H1 (cell line): ENCODE measurements at regions not wholly inside any gene's neighbourhood (a gene's known extent, or its start where the extent isn't known, plus 50 kb on each side); places are given as distances from the start of the nearest gene placed in this dataset.
A peak's percentile ranks its signal among the peaks of the same experiment; 100 is the strongest.

Source experiments
- BACH1 ChIP-seq: IDR thresholded peaks from 2 replicates; pipeline ENCODE4 v1.6.1; 2012; ENCODE audit warnings: low read length, improper control_type of control experiment
- CBX5 ChIP-seq: fragments of 300-800, 300-1000 bp; sonication (generic); IDR thresholded peaks from 2 replicates; pipeline ENCODE4 v1.7.1; 2016; ENCODE audit warnings: antibody characterized with exemption, low read length, low read depth
- CHD2 ChIP-seq: IDR thresholded peaks from 2 replicates; pipeline ENCODE4 v1.6.1; 2012; ENCODE audit warnings: low read length, improper control_type of control experiment
- CHD7 ChIP-seq: fragments of 300-600 bp; sonication (generic); IDR thresholded peaks from 2 replicates; pipeline ENCODE4 v1.7.1; 2012; ENCODE audit warnings: low read length, moderate library complexity, mild to moderate bottlenecking, inconsistent platforms; ENCODE audit not compliant: insufficient replicate concordance
- CREB1 ChIP-seq: IDR thresholded peaks from 2 replicates; pipeline ENCODE4 v1.6.1; 2012; ENCODE audit warnings: inconsistent platforms
- GABPA ChIP-seq: IDR thresholded peaks from 2 replicates; pipeline ENCODE4 v1.6.1; 2011; ENCODE audit warnings: mild to moderate bottlenecking, low read length, moderate library complexity, borderline replicate concordance; ENCODE audit not compliant: insufficient read depth
- RNF2 ChIP-seq: fragments of 200-900, 300-1000 bp; sonication (generic); IDR thresholded peaks from 2 replicates; pipeline ENCODE4 v1.7.1; 2016; ENCODE audit warnings: borderline replicate concordance, low read depth, mild to moderate bottlenecking, antibody characterized with exemption, low read length; ENCODE audit not compliant: poor library complexity, severe bottlenecking; ENCODE audit errors: missing control alignments
- SUZ12 ChIP-seq: fragments of 200-600 bp; sonication (generic); IDR thresholded peaks from 2 replicates; pipeline ENCODE4 v1.6.1; 2012; ENCODE audit warnings: mild to moderate bottlenecking, inconsistent platforms, low read length, moderate library complexity, mixed read lengths
- TAF7 ChIP-seq: optimal IDR thresholded peaks from 2 replicates; pipeline ENCODE3; 2011; ENCODE audit warnings: low read depth, mild to moderate bottlenecking, inconsistent platforms, low read length, moderate library complexity, borderline replicate concordance

DNA sequence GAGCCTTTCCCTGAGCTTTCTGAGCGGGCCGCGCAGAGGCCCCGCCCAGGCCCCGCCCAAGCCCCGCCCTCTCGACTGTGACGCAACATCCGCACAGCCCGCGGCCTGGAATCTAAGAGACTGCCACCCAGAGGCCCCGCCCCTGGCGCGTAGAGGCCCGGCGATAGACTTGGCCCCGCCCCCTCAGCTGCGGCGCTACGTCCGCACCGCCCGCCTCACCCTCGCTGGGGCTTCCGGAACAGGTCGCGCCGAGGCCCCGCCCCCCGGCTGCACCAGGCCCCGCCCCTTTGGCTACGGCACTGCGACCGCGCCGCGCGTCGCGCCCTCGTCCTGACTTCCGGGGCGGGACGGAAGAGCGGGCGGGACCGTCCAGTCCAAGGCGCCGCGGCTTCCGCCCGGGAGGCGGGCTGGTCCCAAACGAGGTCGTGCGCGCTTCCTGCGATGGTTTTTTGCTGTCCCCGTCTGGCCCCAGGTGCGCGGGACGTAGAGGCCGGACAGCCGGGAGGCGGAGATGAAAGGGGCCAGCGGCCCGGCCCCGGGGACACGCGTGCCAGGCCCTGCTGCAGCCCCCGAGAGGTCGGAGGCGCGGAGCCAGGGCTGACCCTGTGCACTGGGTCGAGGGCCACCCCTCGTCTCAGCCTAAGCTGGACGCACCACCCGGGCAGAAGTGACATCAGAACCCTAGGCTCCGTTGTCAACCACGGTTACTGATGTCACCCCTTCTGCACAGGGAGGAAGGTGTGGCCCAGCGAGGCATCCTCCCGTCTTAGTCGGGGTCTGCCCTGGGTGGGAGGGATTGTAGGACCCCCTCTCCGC, 59.0 kb upstream of the WNT7B start (continued):
- TF ChIP-seq CHD7, result no peak
- TF ChIP-seq CBX5, result no peak
- peak; percentile 98 for TF ChIP-seq CREB1
- no peak for TF ChIP-seq TAF7
- TF ChIP-seq GABPA, result peak; percentile 94
- TF ChIP-seq RNF2, result no peak
- TF ChIP-seq SUZ12, result no peak
- no peak for TF ChIP-seq CHD2
- no peak for TF ChIP-seq BACH1
